ENCODE measurements at regions not wholly inside any gene's neighbourhood (a gene's known extent, or its start where the extent isn't known, plus 50 kb on each side); places are given as distances from the start of the nearest gene placed in this dataset.
A peak's percentile ranks its signal among the peaks of the same experiment; 100 is the strongest.

GRCh38 chr7:28297801-28298459 lies 114.4 kb upstream of the CREB5 start:
- H3K4me1 Mint-ChIP-seq (ENCODE audit: unreplicated experiment) = peaks cover 2% of the 10 kb centered on the region
- H3K9me3 Mint-ChIP-seq (ENCODE audit: unreplicated experiment) = no peaks in the 10 kb centered on the region
- no peak overlapping the region for H3K27ac Mint-ChIP-seq (ENCODE audit: unreplicated experiment)
- no peaks in the 10 kb centered on the region for H3K36me3 Mint-ChIP-seq (ENCODE audit: low read depth, unreplicated experiment)
- TF ChIP-seq CTCF (IDR thresholded peaks at IDR 0.05; ENCODE audit: unreplicated experiment) = no peak
- H3K4me3 Mint-ChIP-seq (ENCODE audit: unreplicated experiment) = no peak overlapping the region
- H3K27me3 Mint-ChIP-seq (ENCODE audit: unreplicated experiment) = no peaks in the 10 kb centered on the region
- no peak for DNase-seq (ENCODE audit: low spot score)

GRCh38 chr7:28298870-28299518 lies 113.3 kb upstream of the CREB5 start:
- Mint-ChIP-seq H3K9me3 (ENCODE audit: unreplicated experiment) (no peaks in the 10 kb centered on the region), H3K4me3 (ENCODE audit: unreplicated experiment) (no peak overlapping the region), H3K27me3 (ENCODE audit: unreplicated experiment) (no peaks in the 10 kb centered on the region), H3K4me1 (ENCODE audit: unreplicated experiment) (peaks cover 2% of the 10 kb centered on the region), H3K36me3 (ENCODE audit: low read depth, unreplicated experiment) (no peaks in the 10 kb centered on the region), H3K27ac (ENCODE audit: unreplicated experiment) (no peak overlapping the region)
- TF ChIP-seq CTCF (IDR thresholded peaks at IDR 0.05; ENCODE audit: unreplicated experiment) = no peak
- peak; percentile 52 for DNase-seq (ENCODE audit: low spot score)

GRCh38 chr7:28299556-28299955 lies 112.8 kb upstream of the CREB5 start:
- DNase-seq (ENCODE audit: low spot score) = no peak
- no peak for TF ChIP-seq CTCF (IDR thresholded peaks at IDR 0.05; ENCODE audit: unreplicated experiment)
- Mint-ChIP-seq H3K36me3 (ENCODE audit: low read depth, unreplicated experiment) (no peaks in the 10 kb centered on the region), H3K4me1 (ENCODE audit: unreplicated experiment) (peaks cover 2% of the 10 kb centered on the region), H3K27ac (ENCODE audit: unreplicated experiment) (no peak overlapping the region), H3K4me3 (ENCODE audit: unreplicated experiment) (no peak overlapping the region), H3K27me3 (ENCODE audit: unreplicated experiment) (no peaks in the 10 kb centered on the region), H3K9me3 (ENCODE audit: unreplicated experiment) (no peaks in the 10 kb centered on the region)

- TF ChIP-seq CTCF (IDR thresholded peaks at IDR 0.05; ENCODE audit: unreplicated experiment) = no peak
These were observed 111.8 kb upstream of the CREB5 start for GRCh38 chr7:28300488-28300887.

GRCh38 chr7:28301148-28301641 lies 111.1 kb upstream of the CREB5 start:
- no peak overlapping the region for H3K4me3 Mint-ChIP-seq (ENCODE audit: unreplicated experiment)
- no peaks in the 10 kb centered on the region for H3K36me3 Mint-ChIP-seq (ENCODE audit: low read depth, unreplicated experiment)
- DNase-seq (ENCODE audit: low spot score) = no peak
- no peaks in the 10 kb centered on the region for H3K9me3 Mint-ChIP-seq (ENCODE audit: unreplicated experiment)
- no peaks in the 10 kb centered on the region for H3K27me3 Mint-ChIP-seq (ENCODE audit: unreplicated experiment)
- TF ChIP-seq CTCF (IDR thresholded peaks at IDR 0.05; ENCODE audit: unreplicated experiment) = no peak
- H3K4me1 Mint-ChIP-seq (ENCODE audit: unreplicated experiment) = peaks cover 2% of the 10 kb centered on the region
- H3K27ac Mint-ChIP-seq (ENCODE audit: unreplicated experiment) = no peak overlapping the region

More at GRCh38 chr7:28300488-28300887, 111.8 kb upstream of the CREB5 start:
- Mint-ChIP-seq H3K9me3 (ENCODE audit: unreplicated experiment) (no peaks in the 10 kb centered on the region), H3K4me1 (ENCODE audit: unreplicated experiment) (peaks cover 2% of the 10 kb centered on the region), H3K36me3 (ENCODE audit: low read depth, unreplicated experiment) (no peaks in the 10 kb centered on the region), H3K27ac (ENCODE audit: unreplicated experiment) (no peak overlapping the region), H3K4me3 (ENCODE audit: unreplicated experiment) (no peak overlapping the region), H3K27me3 (ENCODE audit: unreplicated experiment) (no peaks in the 10 kb centered on the region)
- no peak for DNase-seq (ENCODE audit: low spot score)

All from endothelial cell (in vitro differentiated cells).